Esophagus (tissue), 2 donors: ENCODE measurements at regions not wholly inside any gene's neighbourhood (a gene's known extent, or its start where the extent isn't known, plus 50 kb on each side); places are given as distances from the start of the nearest gene placed in this dataset.

Experiments
- H3K27ac ChIP-seq, 2 donors: one replicate each; pipeline ENCODE4 v1.5.1; 2013; ENCODE audit warnings: low read depth in 2 of 2, mild to moderate bottlenecking in 2 of 2, inconsistent platforms in 1 of 2, low read length in 1 of 2, moderate library complexity in 1 of 2
- H3K27me3 ChIP-seq, 2 donors: one replicate each; pipeline ENCODE4 v1.6.1; 2013; ENCODE audit warnings: low read length in 2 of 2, control low read depth in 1 of 2, mild to moderate bottlenecking in 1 of 2; ENCODE audit not compliant: insufficient read depth in 2 of 2, control insufficient read depth in 1 of 2
- H3K36me3 ChIP-seq, 2 donors: one replicate each; pipeline ENCODE4 v1.6.1; 2013; ENCODE audit warnings: low read length in 1 of 2; ENCODE audit not compliant: control insufficient read depth in 2 of 2, insufficient read depth in 2 of 2
- H3K4me1 ChIP-seq, 2 donors: one replicate each; pipeline ENCODE4 v1.6.1; 2013; ENCODE audit warnings: low read length in 1 of 2; ENCODE audit not compliant: control insufficient read depth in 2 of 2, insufficient read depth in 2 of 2
- H3K4me3 ChIP-seq, 2 donors: one replicate each; pipeline ENCODE4 v1.5.1; 2013; ENCODE audit warnings: low read length in 2 of 2, mild to moderate bottlenecking in 2 of 2, low read depth in 1 of 2, moderate library complexity in 1 of 2
- H3K9me3 ChIP-seq, 2 donors: one replicate each; pipeline ENCODE4 v1.6.1; 2013; ENCODE audit warnings: mild to moderate bottlenecking in 2 of 2, low read depth in 1 of 2, low read length in 1 of 2, moderate library complexity in 1 of 2; ENCODE audit not compliant: control insufficient read depth in 2 of 2, insufficient read depth in 1 of 2
- WGBS, 2 donors: extraction: QIAGEN DNeasy Blood & Tissue Kit; methylation state at CpG; one replicate each; pipeline ENCODE4 v1.1.7; 2013; 5-methylcytosine and 5-hydroxymethylcytosine counted together
- donor health status: healthy with polysubstance abuse.
- donor health status: Bipolar disorder and iron deficiency.

- Histone ChIP-seq H3K27ac (no peak overlapping the region), H3K9me3 (no peaks in the 10 kb centered on the region), H3K27me3 (no peaks in the 10 kb centered on the region), H3K4me3 (no peak overlapping the region), H3K4me1 (no peaks in the 10 kb centered on the region), H3K36me3 (no peaks in the 10 kb centered on the region)
These were observed 218.3 kb upstream of the STK17B start for GRCh38 chr2:196389670-196390069.

- Histone ChIP-seq H3K4me3 (no peak overlapping the region), H3K36me3 (no peaks in the 10 kb centered on the region), H3K4me1 (no peaks in the 10 kb centered on the region), H3K27ac (no peak overlapping the region), H3K27me3 (no peaks in the 10 kb centered on the region), H3K9me3 (no peaks in the 10 kb centered on the region)
- WGBS, 2 donors, result 87 to 90% methylated on average over 6 of the region's 6 CpGs
These were observed 219.1 kb upstream of the STK17B start for GRCh38 chr2:196390243-196391148.

- 96 to 98% methylated on average over 1 of the region's 1 CpG for WGBS, 2 donors
- H3K27ac ChIP-seq, result no peak overlapping the region
- H3K27me3 ChIP-seq, result no peaks in the 10 kb centered on the region
- no peaks in the 10 kb centered on the region for H3K36me3 ChIP-seq
- no peaks in the 10 kb centered on the region for H3K4me1 ChIP-seq
- H3K9me3 ChIP-seq, result no peaks in the 10 kb centered on the region
- H3K4me3 ChIP-seq, result no peak overlapping the region
These were observed 219.7 kb upstream of the STK17B start for GRCh38 chr2:196391149-196391479.

DNA sequence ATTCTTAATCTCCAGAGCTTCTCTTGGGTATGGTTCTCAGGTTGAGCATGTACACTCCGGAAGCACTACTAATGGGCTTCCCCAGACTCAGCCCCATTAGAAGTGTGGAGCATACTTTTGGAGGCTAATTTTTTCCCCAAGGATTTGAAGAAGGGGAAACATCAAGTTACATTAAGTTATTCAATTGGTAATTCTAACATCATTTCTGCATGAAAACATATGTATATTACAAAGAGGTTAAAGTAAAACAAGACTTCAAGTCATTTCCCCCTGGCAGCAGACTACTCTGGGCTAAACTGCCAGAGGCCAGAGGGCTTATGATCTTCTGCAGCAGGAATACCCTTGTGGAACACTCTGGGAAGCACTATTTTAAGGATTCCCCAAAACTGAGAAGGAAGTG lies 227.7 kb upstream of the STK17B start:
- no peak overlapping the region for H3K4me3 ChIP-seq
- no peaks in the 10 kb centered on the region for H3K9me3 ChIP-seq
- no peaks in the 10 kb centered on the region for H3K4me1 ChIP-seq
- H3K36me3 ChIP-seq, result no peaks in the 10 kb centered on the region
- no peaks in the 10 kb centered on the region for H3K27me3 ChIP-seq
- no peak overlapping the region for H3K27ac ChIP-seq
- 93% methylated on average over 1 of the region's 1 CpG for WGBS, 2 donors

DNA sequence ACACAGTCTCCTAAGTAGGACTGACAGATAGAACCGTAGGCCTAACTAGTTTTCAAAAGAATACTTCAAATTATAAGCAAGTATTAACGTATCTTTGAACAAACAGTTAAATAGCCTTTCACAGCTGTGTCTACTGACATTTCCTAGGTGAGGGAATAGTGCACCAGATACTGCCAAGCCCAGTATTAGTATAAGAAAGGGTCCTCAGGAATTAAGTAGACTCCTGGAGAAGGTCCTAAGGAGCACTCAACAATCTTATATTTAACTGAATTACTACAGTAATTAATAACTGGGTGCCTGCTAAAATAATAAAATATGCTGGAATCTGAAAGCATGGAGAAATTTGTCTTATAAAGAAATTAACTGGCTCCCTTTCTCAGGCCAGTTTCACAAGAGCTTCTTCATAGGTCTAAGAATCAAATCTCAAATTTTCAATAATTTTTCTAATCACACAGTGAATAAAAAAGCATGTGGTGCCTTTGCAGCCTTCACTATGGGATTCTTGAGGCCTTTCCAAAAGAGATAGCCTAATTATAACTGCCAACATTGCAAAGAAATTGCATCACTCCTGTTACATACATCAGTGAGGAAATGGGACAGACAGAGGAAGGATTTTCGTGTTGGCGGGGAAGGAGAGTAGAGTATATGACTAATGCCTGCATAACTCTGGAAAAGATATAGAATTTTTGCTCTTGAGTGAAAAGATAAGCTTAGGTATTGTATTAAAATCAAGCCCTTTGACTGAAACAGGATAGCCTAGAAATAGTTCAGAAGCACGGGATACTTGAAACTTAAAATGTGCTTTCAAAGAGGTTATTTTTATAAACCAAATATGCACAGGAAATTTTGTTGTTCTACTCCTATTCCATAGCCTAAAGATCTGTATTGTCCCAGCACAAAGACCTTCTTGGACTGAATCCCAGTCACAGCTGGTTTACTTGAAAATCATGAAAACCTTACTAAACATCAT lies 228.6 kb upstream of the STK17B start:
- Histone ChIP-seq H3K27ac (no peak overlapping the region), H3K9me3 (no peaks in the 10 kb centered on the region), H3K4me3 (no peak overlapping the region), H3K36me3 (no peaks in the 10 kb centered on the region), H3K27me3 (no peaks in the 10 kb centered on the region), H3K4me1 (no peaks in the 10 kb centered on the region)
- WGBS, 2 donors, result 33 to 35% methylated on average over 5 of the region's 5 CpGs

DNA sequence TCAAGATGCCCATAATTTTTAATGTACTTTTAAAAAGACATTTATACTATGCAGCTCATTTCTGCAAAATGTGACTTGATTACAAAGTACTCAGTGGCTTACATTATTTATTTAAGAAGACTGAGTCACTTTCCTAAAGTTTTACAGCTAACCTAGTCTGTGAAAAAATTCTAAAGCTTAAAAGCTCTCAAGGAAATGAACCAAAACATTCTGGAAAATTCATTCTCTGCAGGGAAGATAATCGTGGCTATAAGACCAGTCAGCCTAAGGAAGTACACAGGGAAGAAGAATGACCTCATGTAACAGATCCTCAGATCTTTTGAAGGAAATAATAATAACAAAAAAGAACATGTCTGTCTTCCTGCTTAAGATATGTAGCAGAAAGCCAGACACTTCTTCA lies 232.1 kb upstream of the STK17B start:
- no peaks in the 10 kb centered on the region for H3K4me1 ChIP-seq
- no peak overlapping the region for H3K27ac ChIP-seq
- no peaks in the 10 kb centered on the region for H3K27me3 ChIP-seq
- WGBS, 2 donors, result 22 to 24% methylated on average over 1 of the region's 1 CpG
- H3K9me3 ChIP-seq, result no peaks in the 10 kb centered on the region
- H3K36me3 ChIP-seq, result no peaks in the 10 kb centered on the region
- H3K4me3 ChIP-seq, result no peak overlapping the region

DNA sequence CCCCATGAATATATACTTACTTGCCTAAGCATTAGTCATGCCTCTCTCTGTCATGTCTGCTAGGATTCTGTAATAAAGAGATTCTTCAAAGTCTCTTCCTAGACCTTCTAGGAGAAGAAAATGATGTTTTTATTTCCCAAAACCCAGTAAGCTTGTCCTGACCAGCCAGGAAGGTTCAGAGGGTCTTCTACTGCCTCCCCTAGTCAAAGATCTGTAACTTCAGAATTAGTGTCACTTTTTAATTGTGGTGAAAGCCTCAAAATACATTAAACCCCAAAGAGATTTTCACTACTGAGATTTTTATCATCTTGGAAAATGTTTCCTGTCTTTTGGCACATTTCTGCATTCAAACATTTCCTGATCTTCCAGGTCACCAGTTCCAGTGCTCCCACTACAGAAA lies 232.9 kb upstream of the STK17B start:
- H3K27me3 ChIP-seq, result no peaks in the 10 kb centered on the region
- H3K4me1 ChIP-seq, result no peaks in the 10 kb centered on the region
- no peaks in the 10 kb centered on the region for H3K9me3 ChIP-seq
- no peaks in the 10 kb centered on the region for H3K36me3 ChIP-seq
- H3K4me3 ChIP-seq, result no peak overlapping the region
- H3K27ac ChIP-seq, result no peak overlapping the region

DNA sequence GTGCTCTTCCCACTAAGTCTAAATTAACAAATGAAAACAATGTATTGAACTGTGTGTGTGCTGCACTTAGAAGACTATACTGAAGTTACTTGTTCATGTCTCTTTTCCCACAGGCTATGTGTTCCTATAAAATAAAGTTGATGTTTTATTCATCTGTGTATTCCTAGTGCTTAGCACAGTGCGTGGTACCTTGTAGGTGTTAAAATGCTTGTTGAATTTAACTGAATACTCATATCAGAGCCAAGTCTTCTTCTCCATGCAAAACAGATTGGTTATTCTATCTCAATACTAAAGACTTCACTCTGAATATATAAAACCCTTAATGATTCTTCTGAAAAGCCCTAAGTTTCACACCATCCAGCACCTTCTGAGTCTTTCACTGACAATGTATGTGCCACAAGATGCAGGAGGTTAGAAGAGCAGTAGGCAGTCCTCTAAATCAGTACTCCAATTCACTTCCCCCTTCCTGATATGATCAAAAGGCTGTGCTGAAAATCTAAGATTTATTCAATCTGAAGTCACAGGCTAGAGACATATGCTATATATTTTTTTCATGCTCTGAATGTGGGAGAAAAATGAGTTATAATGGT lies 231.7 kb upstream of the CCDC150 start:
- no peak overlapping the region for H3K27ac ChIP-seq
- no peaks in the 10 kb centered on the region for H3K27me3 ChIP-seq
- 89 to 92% methylated on average over 1 of the region's 1 CpG for WGBS, 2 donors
- no peak overlapping the region for H3K4me3 ChIP-seq
- H3K36me3 ChIP-seq, result no peaks in the 10 kb centered on the region
- no peaks in the 10 kb centered on the region for H3K9me3 ChIP-seq
- no peaks in the 10 kb centered on the region for H3K4me1 ChIP-seq

- 87 to 88% methylated on average over 3 of the region's 3 CpGs for WGBS, 2 donors
- no peak overlapping the region for H3K4me3 ChIP-seq
- H3K27me3 ChIP-seq, result no peaks in the 10 kb centered on the region
- H3K27ac ChIP-seq, result no peak overlapping the region
- H3K4me1 ChIP-seq, result no peaks in the 10 kb centered on the region
- H3K36me3 ChIP-seq, result no peaks in the 10 kb centered on the region
- no peaks in the 10 kb centered on the region for H3K9me3 ChIP-seq
These were observed 230.1 kb upstream of the CCDC150 start for GRCh38 chr2:196409376-196409775.
